Activated naive CD4-positive, alpha-beta T cell treated with anti-CD3 and anti-CD28 coated beads, Interleukin-2, amount 50 U/mL, for 72 hours (primary cell): ENCODE measurements at regions not wholly inside any gene's neighbourhood (a gene's known extent, or its start where the extent isn't known, plus 50 kb on each side); places are given as distances from the start of the nearest gene placed in this dataset.

ENCODE experiments used
- ATAC-seq, 2 donors: fragments of 150-1000 bp; cut with Tn5 transposase; 2 replicates each; pipeline ENCODE4 v1.10.0; 2021; ENCODE audit warnings: mild to moderate bottlenecking in 2 of 2, moderate library complexity in 2 of 2
- DNase-seq, 2 donors: peaks; one replicate each; pipeline ENCODE4 v3.0.0; 2021 to 2022; ENCODE audit warnings: low spot score in 2 of 2
- H3K27ac Mint-ChIP-seq, 2 donors: one replicate each; pipeline ENCODE4 v1.8.0; 2022; ENCODE audit warnings: mild to moderate bottlenecking in 2 of 2, mixed read lengths in 2 of 2
- H3K36me3 Mint-ChIP-seq, 2 donors: one replicate each; pipeline ENCODE4 v1.8.0; 2022; ENCODE audit warnings: mixed read lengths in 2 of 2
- H3K9me3 Mint-ChIP-seq, 2 donors: one replicate each; pipeline ENCODE4 v1.8.0; 2022; ENCODE audit warnings: mixed read lengths in 2 of 2

GRCh38 chr2:196445991-196446390 lies 193.5 kb upstream of the CCDC150 start:
- no peaks in the 10 kb centered on the region for H3K36me3 Mint-ChIP-seq
- ATAC-seq (no peak), DNase-seq (no peak)
- no peak overlapping the region for H3K27ac Mint-ChIP-seq
- H3K9me3 Mint-ChIP-seq = no peaks in the 10 kb centered on the region

- Mint-ChIP-seq H3K36me3 (no peaks in the 10 kb centered on the region), H3K27ac (no peak overlapping the region), H3K9me3 (no peaks in the 10 kb centered on the region)
- ATAC-seq = no peak
- no peak for DNase-seq
Observed at GRCh38 chr2:196448407-196449079, 191.0 kb upstream of the CCDC150 start.

GRCh38 chr2:196449083-196449482 lies 190.4 kb upstream of the CCDC150 start:
- DNase-seq (no peak), ATAC-seq (no peak)
- H3K36me3 Mint-ChIP-seq = no peaks in the 10 kb centered on the region
- no peak overlapping the region for H3K27ac Mint-ChIP-seq
- H3K9me3 Mint-ChIP-seq = no peaks in the 10 kb centered on the region

GRCh38 chr2:196452758-196453157 lies 186.8 kb upstream of the CCDC150 start:
- Mint-ChIP-seq H3K36me3 (no peaks in the 10 kb centered on the region), H3K9me3 (no peaks in the 10 kb centered on the region), H3K27ac (no peak overlapping the region)
- DNase-seq (no peak), ATAC-seq (no peak)

GRCh38 chr2:196453613-196454047 lies 185.9 kb upstream of the CCDC150 start:
- DNase-seq (peak in 1 of 2 donors; percentile 49), ATAC-seq (peak in 1 of 2 donors; percentile 68)
- no peaks in the 10 kb centered on the region for H3K36me3 Mint-ChIP-seq
- no peak overlapping the region for H3K27ac Mint-ChIP-seq
- H3K9me3 Mint-ChIP-seq = no peaks in the 10 kb centered on the region

- no peaks in the 10 kb centered on the region for H3K9me3 Mint-ChIP-seq
- ATAC-seq = no peak
- H3K36me3 Mint-ChIP-seq = no peaks in the 10 kb centered on the region
- DNase-seq = no peak
- H3K27ac Mint-ChIP-seq = no peak overlapping the region
Observed at GRCh38 chr2:196454492-196454891, 185.0 kb upstream of the CCDC150 start.

GRCh38 chr2:196459539-196459938 lies 180.0 kb upstream of the CCDC150 start:
- Mint-ChIP-seq H3K36me3 (no peaks in the 10 kb centered on the region), H3K9me3 (peaks cover 3 to 8% of the 10 kb centered on the region in 2 donors), H3K27ac (no peak overlapping the region)
- ATAC-seq (no peak), DNase-seq (no peak)

GRCh38 chr2:196463706-196464105 lies 175.8 kb upstream of the CCDC150 start:
- Mint-ChIP-seq H3K36me3 (no peaks in the 10 kb centered on the region), H3K27ac (no peak overlapping the region)
- ATAC-seq = no peak

GRCh38 chr2:196464311-196464710 lies 175.2 kb upstream of the CCDC150 start:
- DNase-seq (no peak), ATAC-seq (no peak)
- Mint-ChIP-seq H3K36me3 (no peaks in the 10 kb centered on the region), H3K27ac (no peak overlapping the region), H3K9me3 (peaks cover 3 to 8% of the 10 kb centered on the region in 2 donors)

More at GRCh38 chr2:196463706-196464105, 175.8 kb upstream of the CCDC150 start:
- no peak for DNase-seq
- peaks cover 3 to 8% of the 10 kb centered on the region in 2 donors for H3K9me3 Mint-ChIP-seq

GRCh38 chr2:196466581-196466980 lies 172.9 kb upstream of the CCDC150 start:
- no peak for ATAC-seq
- H3K36me3 Mint-ChIP-seq = no peaks in the 10 kb centered on the region
- H3K27ac Mint-ChIP-seq = no peak overlapping the region
- DNase-seq = no peak
- H3K9me3 Mint-ChIP-seq = no peaks in the 10 kb centered on the region

- ATAC-seq (no peak), DNase-seq (no peak)
- no peaks in the 10 kb centered on the region for H3K9me3 Mint-ChIP-seq
- H3K36me3 Mint-ChIP-seq = no peaks in the 10 kb centered on the region
- H3K27ac Mint-ChIP-seq = no peak overlapping the region
Observed at GRCh38 chr2:196468394-196468793, 171.1 kb upstream of the CCDC150 start.

- no peak for DNase-seq
- no peaks in the 10 kb centered on the region for H3K36me3 Mint-ChIP-seq
- ATAC-seq = no peak
- H3K27ac Mint-ChIP-seq = no peak overlapping the region
- no peaks in the 10 kb centered on the region for H3K9me3 Mint-ChIP-seq
Observed at GRCh38 chr2:196473617-196474016, 165.9 kb upstream of the CCDC150 start.

- DNase-seq (no peak), ATAC-seq (no peak)
- H3K9me3 Mint-ChIP-seq = no peaks in the 10 kb centered on the region
- H3K27ac Mint-ChIP-seq = no peak overlapping the region
- H3K36me3 Mint-ChIP-seq = no peaks in the 10 kb centered on the region
Observed at GRCh38 chr2:196475611-196476010, 163.9 kb upstream of the CCDC150 start.

GRCh38 chr2:196478588-196478987 lies 160.9 kb upstream of the CCDC150 start:
- ATAC-seq (no peak), DNase-seq (no peak)
- no peaks in the 10 kb centered on the region for H3K9me3 Mint-ChIP-seq
- H3K27ac Mint-ChIP-seq = no peak overlapping the region
- H3K36me3 Mint-ChIP-seq = no peaks in the 10 kb centered on the region

- Mint-ChIP-seq H3K36me3 (no peaks in the 10 kb centered on the region), H3K9me3 (no peaks in the 10 kb centered on the region), H3K27ac (no peak overlapping the region)
- ATAC-seq (no peak), DNase-seq (no peak)
Observed at GRCh38 chr2:196479350-196479749, 160.2 kb upstream of the CCDC150 start.

- Mint-ChIP-seq H3K36me3 (no peaks in the 10 kb centered on the region), H3K9me3 (no peaks in the 10 kb centered on the region), H3K27ac (no peak overlapping the region)
- ATAC-seq (no peak), DNase-seq (no peak)
Observed at GRCh38 chr2:196480653-196481323, 158.7 kb upstream of the CCDC150 start.

GRCh38 chr2:196481324-196481697 lies 158.2 kb upstream of the CCDC150 start:
- DNase-seq (no peak), ATAC-seq (no peak)
- Mint-ChIP-seq H3K36me3 (no peaks in the 10 kb centered on the region), H3K27ac (no peak overlapping the region), H3K9me3 (no peaks in the 10 kb centered on the region)
